Ovary (tissue), 7 donors: ENCODE measurements at regions not wholly inside any gene's neighbourhood (a gene's known extent, or its start where the extent isn't known, plus 50 kb on each side); places are given as distances from the start of the nearest gene placed in this dataset.

Experiments
- DNase-seq, 5 donors: peaks; one replicate each; pipeline ENCODE4 v3.0.0-alpha.2; 2019 to 2020
- H3K27ac ChIP-seq, 2 donors: fragments of 200-600 bp; one replicate each; pipeline versions ENCODE4 v1.5.1 to v1.8.0; 2019 to 2022
- H3K27me3 ChIP-seq: fragments of 200-600 bp; one replicate; pipeline ENCODE4 v1.8.0; 2022
- H3K36me3 ChIP-seq: fragments of 200-600 bp; sonication (generic); one replicate; pipeline ENCODE4 v1.5.1; 2019
- H3K4me1 ChIP-seq: one replicate; pipeline ENCODE4 v1.8.1; 2013; ENCODE audit warnings: mild to moderate bottlenecking, moderate library complexity; ENCODE audit not compliant: insufficient read depth
- H3K4me3 ChIP-seq: fragments of 200-600 bp; sonication (generic); one replicate; pipeline ENCODE4 v1.5.1; 2017
- H3K9me3 ChIP-seq, 2 donors: fragments of 200-600 bp in 1 of 2; sonication (generic) in 1 of 2; one replicate each; pipeline versions ENCODE4 v1.5.1 to v1.8.1; 2013 to 2019; ENCODE audit warnings: mild to moderate bottlenecking in 1 of 2, moderate library complexity in 1 of 2
- EP300 ChIP-seq: sonication (generic); formaldehyde crosslinking; IDR thresholded peaks from one replicate; pipeline ENCODE4 v1.6.1; 2017; ENCODE audit warnings: antibody characterized with exemption
- POLR2A ChIP-seq: fragments of 450-650 bp; IDR thresholded peaks from one replicate; pipeline ENCODE4 v1.6.1; 2017; ENCODE audit warnings: antibody characterized with exemption, mild to moderate bottlenecking, moderate library complexity
- WGBS, 3 donors: extraction: QIAGEN DNeasy Blood & Tissue Kit in 1 of 3; methylation state at CpG; one replicate each; pipeline versions ENCODE4 v1.1.5 to v1.1.7; 2013 to 2017; 5-methylcytosine and 5-hydroxymethylcytosine counted together
- intact Hi-C, 4 donors: fragments of 100-400 bp; cut with DNase I; formaldehyde crosslinking; loops; one replicate each; pipeline versions ENCODE4 v1.11.0 to v1.15.1; 2022 to 2023
- TF ChIP-seq, protein P1 (sequence below), 3 donors: fragments of 450-650 bp in 2 of 3; fragments of 200-600 bp in 1 of 3; IDR thresholded peaks; one replicate each; pipeline versions ENCODE4 v1.5.1 to v1.8.0; 2016 to 2022; ENCODE audit warnings: antibody characterized with exemption in 3 of 3, mild to moderate bottlenecking in 1 of 3
- donor health status: DM: no; HTN: no; CAD: no; lungs with moderate emphysema.
- donor health status: DM: no; HTN: no; CAD: no.
- donor health status: Bipolar disorder and iron deficiency.
- donor health status: DM: no; HTN: no; CAD: no.
- donor health status: DM: yes; HTN: yes; CAD: no.

GRCh38 chrX:34805951-34806350 lies 136.6 kb upstream of the FAM47B start:
- no peaks in the 10 kb centered on the region for H3K27me3 ChIP-seq
- no peak overlapping the region for H3K27ac ChIP-seq
- TF ChIP-seq, protein P1, sequence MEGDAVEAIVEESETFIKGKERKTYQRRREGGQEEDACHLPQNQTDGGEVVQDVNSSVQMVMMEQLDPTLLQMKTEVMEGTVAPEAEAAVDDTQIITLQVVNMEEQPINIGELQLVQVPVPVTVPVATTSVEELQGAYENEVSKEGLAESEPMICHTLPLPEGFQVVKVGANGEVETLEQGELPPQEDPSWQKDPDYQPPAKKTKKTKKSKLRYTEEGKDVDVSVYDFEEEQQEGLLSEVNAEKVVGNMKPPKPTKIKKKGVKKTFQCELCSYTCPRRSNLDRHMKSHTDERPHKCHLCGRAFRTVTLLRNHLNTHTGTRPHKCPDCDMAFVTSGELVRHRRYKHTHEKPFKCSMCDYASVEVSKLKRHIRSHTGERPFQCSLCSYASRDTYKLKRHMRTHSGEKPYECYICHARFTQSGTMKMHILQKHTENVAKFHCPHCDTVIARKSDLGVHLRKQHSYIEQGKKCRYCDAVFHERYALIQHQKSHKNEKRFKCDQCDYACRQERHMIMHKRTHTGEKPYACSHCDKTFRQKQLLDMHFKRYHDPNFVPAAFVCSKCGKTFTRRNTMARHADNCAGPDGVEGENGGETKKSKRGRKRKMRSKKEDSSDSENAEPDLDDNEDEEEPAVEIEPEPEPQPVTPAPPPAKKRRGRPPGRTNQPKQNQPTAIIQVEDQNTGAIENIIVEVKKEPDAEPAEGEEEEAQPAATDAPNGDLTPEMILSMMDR (IDR thresholded peaks at IDR 0.05) = no peak
- no peak for TF ChIP-seq POLR2A
- TF ChIP-seq EP300 = no peak
- no peak for DNase-seq
- no peaks in the 10 kb centered on the region for H3K36me3 ChIP-seq
- no peak overlapping the region for H3K4me3 ChIP-seq
- no peaks in the 10 kb centered on the region for H3K9me3 ChIP-seq
- 36 to 44% (median 38%) methylated on average over 3 of the region's 3 CpGs for WGBS, 3 donors
- H3K4me1 ChIP-seq = no peaks in the 10 kb centered on the region
- intact Hi-C loops = no loop called here

GRCh38 chrX:34809096-34809495 lies 133.5 kb upstream of the FAM47B start:
- 57 to 61% (median 60%) methylated on average over 5 of the region's 5 CpGs for WGBS, 3 donors
- no peaks in the 10 kb centered on the region for H3K4me1 ChIP-seq
- no peaks in the 10 kb centered on the region for H3K9me3 ChIP-seq
- H3K27ac ChIP-seq = no peak overlapping the region
- TF ChIP-seq EP300 = no peak
- TF ChIP-seq, protein P1 (IDR thresholded peaks at IDR 0.05) = no peak
- no peak for TF ChIP-seq POLR2A
- no peak overlapping the region for H3K4me3 ChIP-seq
- H3K36me3 ChIP-seq = no peaks in the 10 kb centered on the region
- H3K27me3 ChIP-seq = no peaks in the 10 kb centered on the region
- intact Hi-C loops = no loop called here
- no peak for DNase-seq

- Histone ChIP-seq H3K9me3 (no peaks in the 10 kb centered on the region), H3K4me1 (no peaks in the 10 kb centered on the region), H3K27me3 (no peaks in the 10 kb centered on the region), H3K4me3 (no peak overlapping the region), H3K27ac (no peak overlapping the region), H3K36me3 (no peaks in the 10 kb centered on the region)
- intact Hi-C loops = no loop called here
- TF ChIP-seq POLR2A (no peak), EP300 (no peak)
- TF ChIP-seq, protein P1 (IDR thresholded peaks at IDR 0.05) = no peak
- no peak for DNase-seq
- WGBS, 3 donors = 41 to 56% (median 44%) methylated on average over 2 of the region's 2 CpGs
Measured at GRCh38 chrX:34810364-34810763, 132.2 kb upstream of the FAM47B start.

DNA sequence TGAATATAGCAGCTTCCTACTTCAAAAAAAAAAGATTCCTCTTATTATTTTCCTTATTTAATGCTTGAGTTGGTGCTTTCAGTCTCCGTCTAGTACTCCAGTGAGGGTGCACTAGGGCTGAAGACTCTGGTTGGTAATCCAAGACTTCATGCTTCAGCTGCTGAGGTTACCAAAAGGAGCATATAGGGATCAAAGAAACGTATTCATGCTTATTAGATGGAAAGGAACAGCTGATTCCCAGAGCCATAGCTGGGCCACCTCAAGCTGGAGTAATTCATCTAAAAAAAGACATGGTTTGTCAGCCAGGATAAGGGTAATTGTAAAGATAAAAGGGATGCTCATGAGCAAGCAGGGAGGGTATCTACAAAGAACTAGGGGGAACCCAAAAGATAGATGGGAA lies 131.7 kb upstream of the FAM47B start:
- Histone ChIP-seq H3K9me3 (no peaks in the 10 kb centered on the region), H3K27ac (no peak overlapping the region), H3K4me3 (no peak overlapping the region), H3K27me3 (no peaks in the 10 kb centered on the region), H3K36me3 (no peaks in the 10 kb centered on the region), H3K4me1 (no peaks in the 10 kb centered on the region)
- 37 to 48% (median 43%) methylated on average over 2 of the region's 2 CpGs for WGBS, 3 donors
- TF ChIP-seq POLR2A = no peak
- TF ChIP-seq, protein P1 (IDR thresholded peaks at IDR 0.05) = no peak
- no peak for TF ChIP-seq EP300
- intact Hi-C loops = no loop called here
- DNase-seq = no peak

DNA sequence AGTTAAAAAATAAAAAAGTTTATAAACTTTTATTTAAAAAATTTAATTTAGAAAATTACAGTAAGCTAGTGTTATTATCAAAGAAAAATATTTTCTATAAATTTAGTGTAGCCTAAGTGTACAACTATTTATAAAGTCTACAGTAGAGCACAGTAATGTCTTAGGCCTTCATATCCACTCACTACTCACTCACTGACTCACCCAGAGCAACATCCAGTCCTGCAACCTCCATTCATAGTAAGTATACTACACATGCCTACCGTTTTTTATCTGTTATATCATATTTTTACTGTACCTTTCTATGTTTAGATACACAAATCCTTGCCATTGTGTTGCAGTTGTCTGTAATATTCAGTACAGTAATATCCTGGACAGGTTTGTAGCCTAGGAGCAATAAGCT lies 129.0 kb upstream of the FAM47B start:
- TF ChIP-seq POLR2A (no peak), EP300 (no peak)
- TF ChIP-seq, protein P1 (IDR thresholded peaks at IDR 0.05) = no peak
- no peak for DNase-seq
- intact Hi-C loops = no loop called here
- 18 to 44% (median 19%) methylated on average over 1 of the region's 1 CpG for WGBS, 3 donors
- H3K4me1 ChIP-seq = no peaks in the 10 kb centered on the region
- H3K27me3 ChIP-seq = no peaks in the 10 kb centered on the region
- no peaks in the 10 kb centered on the region for H3K9me3 ChIP-seq
- H3K36me3 ChIP-seq = no peaks in the 10 kb centered on the region
- no peak overlapping the region for H3K4me3 ChIP-seq
- no peak overlapping the region for H3K27ac ChIP-seq
